BLaER1 (cell line): ENCODE measurements at regions not wholly inside any gene's neighbourhood (a gene's known extent, or its start where the extent isn't known, plus 50 kb on each side); places are given as distances from the start of the nearest gene placed in this dataset.

Source experiments
- H3K27ac ChIP-seq: shearing (Covaris generic); formaldehyde crosslinking; 2 replicates; pipeline ENCODE4 v1.8.1; 2022
- H3K27me3 ChIP-seq: shearing (Covaris generic); formaldehyde crosslinking; 2 replicates; pipeline ENCODE4 v1.8.1; 2022
- H3K36me3 ChIP-seq: shearing (Covaris generic); formaldehyde crosslinking; 2 replicates; pipeline ENCODE4 v1.8.1; 2022
- H3K4me1 ChIP-seq: shearing (Covaris generic); formaldehyde crosslinking; 2 replicates; pipeline ENCODE4 v1.8.1; 2022
- H3K4me2 ChIP-seq: shearing (Covaris generic); formaldehyde crosslinking; 2 replicates; pipeline ENCODE4 v1.8.1; 2022
- H3K4me3 ChIP-seq: shearing (Covaris generic); formaldehyde crosslinking; 2 replicates; pipeline ENCODE4 v1.8.1; 2022
- H3K9ac ChIP-seq: shearing (Covaris generic); formaldehyde crosslinking; 2 replicates; pipeline ENCODE4 v1.8.1; 2022
- H3K9me3 ChIP-seq: shearing (Covaris generic); formaldehyde crosslinking; 2 replicates; pipeline ENCODE4 v1.8.1; 2022
- H4K20me1 ChIP-seq: shearing (Covaris generic); formaldehyde crosslinking; 2 replicates; pipeline ENCODE4 v1.8.1; 2022
- Cebpa-rat ChIP-seq: shearing (Covaris generic); IDR thresholded peaks from 2 replicates; pipeline ENCODE4 v1.8.1; 2022

GRCh38 chr2:172228177-172228808 lies 125.6 kb upstream of the DLX2 start:
- Histone ChIP-seq H3K27me3 (peaks cover 9% of the 10 kb centered on the region; the same call in 1 of the 2 replicates), H4K20me1 (no peaks in the 10 kb centered on the region), H3K36me3 (no peaks in the 10 kb centered on the region), H3K27ac (no peak overlapping the region), H3K4me3 (no peak overlapping the region), H3K4me1 (no peaks in the 10 kb centered on the region), H3K9me3 (no peaks in the 10 kb centered on the region), H3K9ac (no peak overlapping the region), H3K4me2 (no peak overlapping the region)
- TF ChIP-seq Cebpa-rat = no peak

- Histone ChIP-seq H3K4me1 (no peaks in the 10 kb centered on the region), H3K4me2 (no peak overlapping the region)
These were observed 126.4 kb upstream of the DLX2 start for GRCh38 chr2:172229125-172229524.

GRCh38 chr2:172230332-172230888 lies 127.7 kb upstream of the DLX2 start:
- no peak overlapping the region for H3K27ac ChIP-seq
- H3K4me3 ChIP-seq = no peak overlapping the region
- peaks cover 8% of the 10 kb centered on the region for H3K4me1 ChIP-seq
- H3K36me3 ChIP-seq = no peaks in the 10 kb centered on the region
- TF ChIP-seq Cebpa-rat = no peak
- no peaks in the 10 kb centered on the region; the same call in 1 of the 2 replicates for H3K9me3 ChIP-seq
- H4K20me1 ChIP-seq = no peaks in the 10 kb centered on the region
- H3K27me3 ChIP-seq = peaks cover 30% of the 10 kb centered on the region
- H3K4me2 ChIP-seq = no peak overlapping the region
- no peak overlapping the region for H3K9ac ChIP-seq

More at GRCh38 chr2:172229125-172229524, 126.4 kb upstream of the DLX2 start:
- Histone ChIP-seq H3K4me3 (no peak overlapping the region), H3K9me3 (no peaks in the 10 kb centered on the region; the same call in 1 of the 2 replicates), H3K36me3 (no peaks in the 10 kb centered on the region), H3K27ac (no peak overlapping the region), H3K27me3 (peaks cover 17% of the 10 kb centered on the region), H4K20me1 (no peaks in the 10 kb centered on the region), H3K9ac (no peak overlapping the region)
- TF ChIP-seq Cebpa-rat = no peak

GRCh38 chr2:172230889-172231401 lies 128.2 kb upstream of the DLX2 start:
- H3K9me3 ChIP-seq = no peaks in the 10 kb centered on the region; the same call in 1 of the 2 replicates
- H3K4me3 ChIP-seq = no peak overlapping the region
- H3K36me3 ChIP-seq = no peaks in the 10 kb centered on the region
- no peak for TF ChIP-seq Cebpa-rat
- H3K9ac ChIP-seq = no peak overlapping the region
- H3K4me1 ChIP-seq = peaks cover 10% of the 10 kb centered on the region
- H3K27ac ChIP-seq = no peak overlapping the region
- no peaks in the 10 kb centered on the region for H4K20me1 ChIP-seq
- no peak overlapping the region for H3K4me2 ChIP-seq
- peaks cover 35% of the 10 kb centered on the region for H3K27me3 ChIP-seq

GRCh38 chr2:172231508-172231907 lies 128.8 kb upstream of the DLX2 start:
- Histone ChIP-seq H3K4me1 (peaks cover 10% of the 10 kb centered on the region), H3K36me3 (no peaks in the 10 kb centered on the region), H3K27ac (no peak overlapping the region), H4K20me1 (no peaks in the 10 kb centered on the region), H3K4me3 (no peak overlapping the region), H3K9me3 (no peaks in the 10 kb centered on the region; the same call in 1 of the 2 replicates), H3K9ac (no peak overlapping the region), H3K27me3 (peaks cover 41% of the 10 kb centered on the region), H3K4me2 (no peak overlapping the region)
- TF ChIP-seq Cebpa-rat = no peak

- Histone ChIP-seq H3K4me2 (no peak overlapping the region), H3K27ac (no peak overlapping the region), H3K9me3 (no peaks in the 10 kb centered on the region; the same call in 1 of the 2 replicates), H3K9ac (no peak overlapping the region), H4K20me1 (no peaks in the 10 kb centered on the region), H3K4me1 (peaks cover 10% of the 10 kb centered on the region), H3K4me3 (no peak overlapping the region), H3K36me3 (no peaks in the 10 kb centered on the region), H3K27me3 (peaks cover 45% of the 10 kb centered on the region)
- TF ChIP-seq Cebpa-rat = no peak
These were observed 130.2 kb upstream of the DLX2 start for GRCh38 chr2:172232708-172233396.

- H3K4me1 ChIP-seq = peaks cover 10% of the 10 kb centered on the region
- no peak overlapping the region for H3K27ac ChIP-seq
- peaks cover 45% of the 10 kb centered on the region for H3K27me3 ChIP-seq
- H3K4me2 ChIP-seq = peak overlapping the region; percentile 76; the same call in 1 of the 2 replicates
- H4K20me1 ChIP-seq = no peaks in the 10 kb centered on the region
- no peak for TF ChIP-seq Cebpa-rat
- H3K36me3 ChIP-seq = no peaks in the 10 kb centered on the region
- no peaks in the 10 kb centered on the region; the same call in 1 of the 2 replicates for H3K9me3 ChIP-seq
- no peak overlapping the region; the same call in 1 of the 2 replicates for H3K4me3 ChIP-seq
- no peak overlapping the region for H3K9ac ChIP-seq
These were observed 131.5 kb upstream of the DLX2 start for GRCh38 chr2:172233987-172234715.

GRCh38 chr2:172234716-172235691 lies 132.3 kb upstream of the DLX2 start:
- Histone ChIP-seq H4K20me1 (no peaks in the 10 kb centered on the region), H3K27ac (no peak overlapping the region), H3K4me1 (peaks cover 10% of the 10 kb centered on the region), H3K9ac (no peak overlapping the region), H3K36me3 (no peaks in the 10 kb centered on the region), H3K27me3 (peaks cover 45% of the 10 kb centered on the region), H3K4me3 (peak overlapping the region; percentile 52), H3K4me2 (peak overlapping the region; percentile 76), H3K9me3 (no peaks in the 10 kb centered on the region; the same call in 1 of the 2 replicates)
- TF ChIP-seq Cebpa-rat = no peak
